ENCODE measurements at regions not wholly inside any gene's neighbourhood (a gene's known extent, or its start where the extent isn't known, plus 50 kb on each side); places are given as distances from the start of the nearest gene placed in this dataset.

DNA sequence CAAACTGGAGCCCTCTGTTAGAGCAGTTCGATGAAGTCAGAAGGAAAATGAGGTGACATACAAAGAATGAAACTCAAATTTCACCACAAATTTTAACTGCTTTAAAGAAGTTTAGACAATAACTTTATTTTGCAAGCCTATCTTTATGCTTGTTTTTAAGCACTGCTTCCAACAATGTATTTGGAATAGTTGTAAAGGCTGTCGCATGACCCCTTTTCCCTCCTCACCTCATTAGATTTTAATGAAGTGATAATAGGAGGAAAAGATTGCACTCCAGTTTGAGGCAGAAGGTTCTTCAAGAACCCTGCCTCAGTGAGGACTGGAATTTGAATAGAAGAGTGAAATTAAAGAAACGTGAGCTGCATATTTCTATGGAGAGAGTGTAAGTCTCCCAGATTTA is 386.1 kb upstream of the NR3C2 start:
- TF ChIP-seq SMC3 (IDR thresholded peaks at IDR 0.05; ENCODE audit: borderline replicate concordance, low read length) (no peak), TCF3 (IDR thresholded peaks at IDR 0.05; ENCODE audit: borderline replicate concordance, insufficient read depth, low read depth, low read length) (no peak), CEBPB (IDR thresholded peaks at IDR 0.05; ENCODE audit: borderline replicate concordance in 1 of 2, low read depth in 2 of 2, low read length in 2 of 2) (no peak), GABPA (IDR thresholded peaks at IDR 0.05; ENCODE audit: low read depth) (no peak), TAF1 (IDR thresholded peaks at IDR 0.05; ENCODE audit: borderline replicate concordance, low read depth, low read length) (no peak), ZNF274 (IDR thresholded peaks at IDR 0.05; ENCODE audit: insufficient read depth, insufficient read length) (no peak), POLR2AphosphoS5 (IDR thresholded peaks at IDR 0.05; ENCODE audit: low read length) (no peak), NFYB (IDR thresholded peaks at IDR 0.05; ENCODE audit: insufficient read depth, low read depth, low read length) (no peak), SPI1 (IDR thresholded peaks at IDR 0.05; ENCODE audit: borderline replicate concordance, insufficient read depth, low read depth, low read length) (no peak), LARP7 (IDR thresholded peaks at IDR 0.05) (no peak)
- TF ChIP-seq, protein P1, sequence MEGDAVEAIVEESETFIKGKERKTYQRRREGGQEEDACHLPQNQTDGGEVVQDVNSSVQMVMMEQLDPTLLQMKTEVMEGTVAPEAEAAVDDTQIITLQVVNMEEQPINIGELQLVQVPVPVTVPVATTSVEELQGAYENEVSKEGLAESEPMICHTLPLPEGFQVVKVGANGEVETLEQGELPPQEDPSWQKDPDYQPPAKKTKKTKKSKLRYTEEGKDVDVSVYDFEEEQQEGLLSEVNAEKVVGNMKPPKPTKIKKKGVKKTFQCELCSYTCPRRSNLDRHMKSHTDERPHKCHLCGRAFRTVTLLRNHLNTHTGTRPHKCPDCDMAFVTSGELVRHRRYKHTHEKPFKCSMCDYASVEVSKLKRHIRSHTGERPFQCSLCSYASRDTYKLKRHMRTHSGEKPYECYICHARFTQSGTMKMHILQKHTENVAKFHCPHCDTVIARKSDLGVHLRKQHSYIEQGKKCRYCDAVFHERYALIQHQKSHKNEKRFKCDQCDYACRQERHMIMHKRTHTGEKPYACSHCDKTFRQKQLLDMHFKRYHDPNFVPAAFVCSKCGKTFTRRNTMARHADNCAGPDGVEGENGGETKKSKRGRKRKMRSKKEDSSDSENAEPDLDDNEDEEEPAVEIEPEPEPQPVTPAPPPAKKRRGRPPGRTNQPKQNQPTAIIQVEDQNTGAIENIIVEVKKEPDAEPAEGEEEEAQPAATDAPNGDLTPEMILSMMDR (IDR thresholded peaks at IDR 0.05 in 2 of 3, conservative IDR thresholded peaks at IDR 0.05 in 1 of 3; ENCODE audit: control insufficient read depth in 2 of 3, extremely low read depth in 1 of 3, insufficient read depth in 1 of 3, low read depth in 3 of 3, low read length in 3 of 3): no peak
- TF ChIP-seq, protein P2, sequence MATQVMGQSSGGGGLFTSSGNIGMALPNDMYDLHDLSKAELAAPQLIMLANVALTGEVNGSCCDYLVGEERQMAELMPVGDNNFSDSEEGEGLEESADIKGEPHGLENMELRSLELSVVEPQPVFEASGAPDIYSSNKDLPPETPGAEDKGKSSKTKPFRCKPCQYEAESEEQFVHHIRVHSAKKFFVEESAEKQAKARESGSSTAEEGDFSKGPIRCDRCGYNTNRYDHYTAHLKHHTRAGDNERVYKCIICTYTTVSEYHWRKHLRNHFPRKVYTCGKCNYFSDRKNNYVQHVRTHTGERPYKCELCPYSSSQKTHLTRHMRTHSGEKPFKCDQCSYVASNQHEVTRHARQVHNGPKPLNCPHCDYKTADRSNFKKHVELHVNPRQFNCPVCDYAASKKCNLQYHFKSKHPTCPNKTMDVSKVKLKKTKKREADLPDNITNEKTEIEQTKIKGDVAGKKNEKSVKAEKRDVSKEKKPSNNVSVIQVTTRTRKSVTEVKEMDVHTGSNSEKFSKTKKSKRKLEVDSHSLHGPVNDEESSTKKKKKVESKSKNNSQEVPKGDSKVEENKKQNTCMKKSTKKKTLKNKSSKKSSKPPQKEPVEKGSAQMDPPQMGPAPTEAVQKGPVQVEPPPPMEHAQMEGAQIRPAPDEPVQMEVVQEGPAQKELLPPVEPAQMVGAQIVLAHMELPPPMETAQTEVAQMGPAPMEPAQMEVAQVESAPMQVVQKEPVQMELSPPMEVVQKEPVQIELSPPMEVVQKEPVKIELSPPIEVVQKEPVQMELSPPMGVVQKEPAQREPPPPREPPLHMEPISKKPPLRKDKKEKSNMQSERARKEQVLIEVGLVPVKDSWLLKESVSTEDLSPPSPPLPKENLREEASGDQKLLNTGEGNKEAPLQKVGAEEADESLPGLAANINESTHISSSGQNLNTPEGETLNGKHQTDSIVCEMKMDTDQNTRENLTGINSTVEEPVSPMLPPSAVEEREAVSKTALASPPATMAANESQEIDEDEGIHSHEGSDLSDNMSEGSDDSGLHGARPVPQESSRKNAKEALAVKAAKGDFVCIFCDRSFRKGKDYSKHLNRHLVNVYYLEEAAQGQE (IDR thresholded peaks at IDR 0.05; ENCODE audit: low read depth, low read length): no peak
- TF ChIP-seq, protein P3, sequence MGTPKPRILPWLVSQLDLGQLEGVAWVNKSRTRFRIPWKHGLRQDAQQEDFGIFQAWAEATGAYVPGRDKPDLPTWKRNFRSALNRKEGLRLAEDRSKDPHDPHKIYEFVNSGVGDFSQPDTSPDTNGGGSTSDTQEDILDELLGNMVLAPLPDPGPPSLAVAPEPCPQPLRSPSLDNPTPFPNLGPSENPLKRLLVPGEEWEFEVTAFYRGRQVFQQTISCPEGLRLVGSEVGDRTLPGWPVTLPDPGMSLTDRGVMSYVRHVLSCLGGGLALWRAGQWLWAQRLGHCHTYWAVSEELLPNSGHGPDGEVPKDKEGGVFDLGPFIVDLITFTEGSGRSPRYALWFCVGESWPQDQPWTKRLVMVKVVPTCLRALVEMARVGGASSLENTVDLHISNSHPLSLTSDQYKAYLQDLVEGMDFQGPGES (IDR thresholded peaks at IDR 0.05): no peak
- TF ChIP-seq, protein P4, sequence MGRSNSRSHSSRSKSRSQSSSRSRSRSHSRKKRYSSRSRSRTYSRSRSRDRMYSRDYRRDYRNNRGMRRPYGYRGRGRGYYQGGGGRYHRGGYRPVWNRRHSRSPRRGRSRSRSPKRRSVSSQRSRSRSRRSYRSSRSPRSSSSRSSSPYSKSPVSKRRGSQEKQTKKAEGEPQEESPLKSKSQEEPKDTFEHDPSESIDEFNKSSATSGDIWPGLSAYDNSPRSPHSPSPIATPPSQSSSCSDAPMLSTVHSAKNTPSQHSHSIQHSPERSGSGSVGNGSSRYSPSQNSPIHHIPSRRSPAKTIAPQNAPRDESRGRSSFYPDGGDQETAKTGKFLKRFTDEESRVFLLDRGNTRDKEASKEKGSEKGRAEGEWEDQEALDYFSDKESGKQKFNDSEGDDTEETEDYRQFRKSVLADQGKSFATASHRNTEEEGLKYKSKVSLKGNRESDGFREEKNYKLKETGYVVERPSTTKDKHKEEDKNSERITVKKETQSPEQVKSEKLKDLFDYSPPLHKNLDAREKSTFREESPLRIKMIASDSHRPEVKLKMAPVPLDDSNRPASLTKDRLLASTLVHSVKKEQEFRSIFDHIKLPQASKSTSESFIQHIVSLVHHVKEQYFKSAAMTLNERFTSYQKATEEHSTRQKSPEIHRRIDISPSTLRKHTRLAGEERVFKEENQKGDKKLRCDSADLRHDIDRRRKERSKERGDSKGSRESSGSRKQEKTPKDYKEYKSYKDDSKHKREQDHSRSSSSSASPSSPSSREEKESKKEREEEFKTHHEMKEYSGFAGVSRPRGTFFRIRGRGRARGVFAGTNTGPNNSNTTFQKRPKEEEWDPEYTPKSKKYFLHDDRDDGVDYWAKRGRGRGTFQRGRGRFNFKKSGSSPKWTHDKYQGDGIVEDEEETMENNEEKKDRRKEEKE (IDR thresholded peaks at IDR 0.05): no peak

All from GM12878 (cell line).